ENCODE measurements at regions not wholly inside any gene's neighbourhood (a gene's known extent, or its start where the extent isn't known, plus 50 kb on each side); places are given as distances from the start of the nearest gene placed in this dataset.
"Not testable (repeated sequence)": the region's sequence is repeated elsewhere in the genome, so short reads cannot be mapped to it uniquely, and the experiment has no call there.

- DNase-seq, result no peak
These were observed 116.1 kb downstream of the CYP26B1 start for GRCh38 chr2:72031346-72032110.

- DNase-seq, result no peak
These were observed 118.7 kb downstream of the CYP26B1 start for GRCh38 chr2:72028996-72029395.

GRCh38 chr2:72028351-72028995 is 119.2 kb downstream of the CYP26B1 start:
- DNase-seq, result no peak

GRCh38 chr2:72027426-72028161 is 120.1 kb downstream of the CYP26B1 start:
- DNase-seq, result no peak

- DNase-seq, result no peak
These were observed 120.7 kb downstream of the CYP26B1 start for GRCh38 chr2:72026819-72027425.

- no peak for DNase-seq
These were observed 123.0 kb downstream of the CYP26B1 start for GRCh38 chr2:72024451-72025175.

- no peak for DNase-seq
These were observed 123.8 kb downstream of the CYP26B1 start for GRCh38 chr2:72023678-72024390.

GRCh38 chr2:72021371-72021770 is 126.3 kb downstream of the CYP26B1 start:
- DNase-seq, result not testable (repeated sequence)

GRCh38 chr2:72015266-72015665 is 132.4 kb downstream of the CYP26B1 start:
- no peak for DNase-seq

- DNase-seq, result no peak
These were observed 132.8 kb downstream of the CYP26B1 start for GRCh38 chr2:72014831-72015230.

GRCh38 chr2:72013726-72014125 is 133.9 kb downstream of the CYP26B1 start:
- no peak for DNase-seq

- no peak for DNase-seq
These were observed 134.6 kb downstream of the CYP26B1 start for GRCh38 chr2:72012886-72013574.

- DNase-seq, result no peak
These were observed 135.9 kb downstream of the CYP26B1 start for GRCh38 chr2:72011791-72012190.

- no peak for DNase-seq
These were observed 136.3 kb downstream of the CYP26B1 start for GRCh38 chr2:72011370-72011689.

GRCh38 chr2:72010647-72011369 is 136.9 kb downstream of the CYP26B1 start:
- no peak for DNase-seq

GRCh38 chr2:72008608-72009007 is 139.1 kb downstream of the CYP26B1 start:
- no peak for DNase-seq

GRCh38 chr2:72007402-72007801 is 140.3 kb downstream of the CYP26B1 start:
- DNase-seq, result no peak

GRCh38 chr2:72006188-72006736 is 141.4 kb downstream of the CYP26B1 start:
- DNase-seq, result no peak

GRCh38 chr2:72004976-72005375 is 142.7 kb downstream of the CYP26B1 start:
- DNase-seq, result no peak

GRCh38 chr2:72004201-72004915 is 143.3 kb downstream of the CYP26B1 start:
- DNase-seq, result no peak
